CD8-positive, alpha-beta memory T cell (primary cell): ENCODE measurements at regions not wholly inside any gene's neighbourhood (a gene's known extent, or its start where the extent isn't known, plus 50 kb on each side); places are given as distances from the start of the nearest gene placed in this dataset.

Experiments used
- CTCF ChIA-PET: fragments of 350-600 bp; sonication (Branson Sonifier 250); formaldehyde crosslinking; loops from one replicate; lab custom pipeline; 2021; ENCODE audit warnings: antibody characterized with exemption; lab: Charles Lee
- POLR2A ChIA-PET: fragments of 350-600 bp; sonication (Branson Sonifier 250); formaldehyde crosslinking; loops from one replicate; lab custom pipeline; 2021; ENCODE audit warnings: antibody characterized with exemption; lab: Charles Lee
- DNase-seq, 5 donors: peaks; one replicate each; pipeline versions ENCODE4 v3.0.0 to v3.0.0-alpha.2; 2020 to 2022; ENCODE audit warnings: mixed read lengths in 1 of 5
- H3K27ac ChIP-seq: one replicate; pipeline ENCODE4 v1.7.0; 2013; ENCODE audit warnings: low read depth, mild to moderate bottlenecking, low read length, moderate library complexity
- H3K27me3 ChIP-seq: 2 replicates; pipeline ENCODE4 v1.7.0; 2013; ENCODE audit warnings: low read length, mild to moderate bottlenecking; ENCODE audit not compliant: insufficient read depth, poor library complexity, severe bottlenecking
- H3K36me3 ChIP-seq: 2 replicates; pipeline ENCODE4 v1.7.0; 2013; ENCODE audit warnings: mild to moderate bottlenecking, low read length, moderate library complexity; ENCODE audit not compliant: insufficient read depth
- H3K4me1 ChIP-seq: 2 replicates; pipeline ENCODE4 v1.7.0; 2013; ENCODE audit warnings: mild to moderate bottlenecking, low read length, moderate library complexity; ENCODE audit not compliant: insufficient read depth
- H3K4me3 ChIP-seq: 2 replicates; pipeline ENCODE4 v1.7.0; 2013; ENCODE audit warnings: mild to moderate bottlenecking, low read length
- H3K9me3 ChIP-seq: 2 replicates; pipeline ENCODE4 v1.7.0; 2013; ENCODE audit warnings: mild to moderate bottlenecking, low read length
- H3K27ac Mint-ChIP-seq, 8 donors: one replicate each; pipeline ENCODE4 v1.8.0; 2020 to 2021; ENCODE audit warnings: mixed read lengths in 8 of 8, mild to moderate bottlenecking in 6 of 8, inconsistent platforms in 3 of 8, moderate library complexity in 3 of 8
- H3K27me3 Mint-ChIP-seq, 2 donors: one replicate each; pipeline ENCODE4 v1.8.0; 2020 to 2021; ENCODE audit warnings: mixed read lengths in 2 of 2, mild to moderate bottlenecking in 1 of 2, moderate library complexity in 1 of 2
- H3K36me3 Mint-ChIP-seq, 3 donors: one replicate each; pipeline ENCODE4 v1.8.0; 2020 to 2021; ENCODE audit warnings: mixed read lengths in 3 of 3, inconsistent platforms in 1 of 3, mild to moderate bottlenecking in 1 of 3
- H3K4me1 Mint-ChIP-seq, 3 donors: one replicate each; pipeline ENCODE4 v1.8.0; 2020 to 2021; ENCODE audit warnings: mixed read lengths in 3 of 3, inconsistent platforms in 1 of 3, mild to moderate bottlenecking in 1 of 3
- H3K4me3 Mint-ChIP-seq, 7 donors: one replicate each; pipeline ENCODE4 v1.8.0; 2020 to 2021; ENCODE audit warnings: mixed read lengths in 7 of 7, mild to moderate bottlenecking in 6 of 7, moderate library complexity in 4 of 7, inconsistent platforms in 2 of 7
- H3K9me3 Mint-ChIP-seq, 5 donors: one replicate each; pipeline ENCODE4 v1.8.0; 2020 to 2022; ENCODE audit warnings: mixed read lengths in 5 of 5, mild to moderate bottlenecking in 3 of 5, moderate library complexity in 2 of 5, inconsistent platforms in 1 of 5

DNA sequence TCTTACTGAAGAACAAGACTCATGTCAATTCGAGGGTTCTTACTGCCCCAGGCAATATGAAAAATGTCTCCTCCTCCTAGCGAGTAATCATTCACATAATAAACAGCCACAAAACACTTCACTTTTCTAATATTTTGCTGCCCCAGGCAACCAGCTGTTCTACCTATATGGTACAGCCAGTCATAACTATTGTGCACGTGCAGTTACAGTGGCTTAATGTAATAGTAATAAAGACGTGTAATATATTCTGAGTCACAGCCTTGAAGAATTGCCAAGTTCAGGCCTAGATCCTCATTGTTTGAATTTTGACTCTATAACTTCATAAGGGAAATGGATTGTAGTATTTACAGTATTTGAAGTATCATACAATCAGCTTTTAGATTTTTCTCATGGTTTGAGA, 1250.0 kb upstream of the GBE1 start:
- no peaks in the 10 kb centered on the region for H3K4me1 Mint-ChIP-seq
- Histone ChIP-seq H3K27ac (no peak overlapping the region), H3K4me3 (no peak overlapping the region), H3K4me1 (no peaks in the 10 kb centered on the region), H3K27me3 (no peaks in the 10 kb centered on the region), H3K36me3 (no peaks in the 10 kb centered on the region), H3K9me3 (no peaks in the 10 kb centered on the region)
- POLR2A ChIA-PET, result no interaction called here
- no peaks in the 10 kb centered on the region for H3K36me3 Mint-ChIP-seq
- H3K9me3 Mint-ChIP-seq, result peaks cover 2 to 9% (median 3%) of the 10 kb centered on the region in 5 donors
- no peaks in the 10 kb centered on the region for H3K27me3 Mint-ChIP-seq
- no peak for DNase-seq
- no peak overlapping the region for H3K4me3 Mint-ChIP-seq
- no peak overlapping the region for H3K27ac Mint-ChIP-seq
- CTCF ChIA-PET, result no interaction called here

DNA sequence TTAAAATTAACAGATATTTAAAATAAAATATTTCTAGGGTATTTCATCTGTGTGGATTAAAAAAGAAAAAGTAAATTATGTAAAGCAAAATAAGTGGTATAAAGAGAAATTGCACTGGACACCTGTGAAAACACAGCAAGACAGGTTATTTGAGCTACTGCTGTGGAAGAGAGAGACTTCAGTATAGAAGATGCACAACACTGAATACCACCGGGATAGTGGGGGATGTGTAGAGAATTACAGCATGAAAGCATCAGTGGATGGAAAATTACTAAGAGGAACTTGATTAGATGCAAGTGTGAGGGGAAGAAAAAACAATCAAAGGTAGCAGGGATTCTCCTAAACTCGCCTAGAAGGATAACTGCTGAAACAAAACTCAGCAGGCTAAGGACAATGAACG, 1242.5 kb upstream of the GBE1 start:
- H3K36me3 ChIP-seq, result no peaks in the 10 kb centered on the region
- H3K4me1 ChIP-seq, result no peaks in the 10 kb centered on the region
- peaks cover 3 to 17% (median 11%) of the 10 kb centered on the region in 5 donors for H3K9me3 Mint-ChIP-seq
- CTCF ChIA-PET, result no interaction called here
- H3K4me3 Mint-ChIP-seq, result no peak overlapping the region
- H3K36me3 Mint-ChIP-seq, result no peaks in the 10 kb centered on the region
- no peaks in the 10 kb centered on the region for H3K4me1 Mint-ChIP-seq
- H3K27ac ChIP-seq, result no peak overlapping the region
- no peaks in the 10 kb centered on the region for H3K9me3 ChIP-seq
- no peak for DNase-seq
- no peaks in the 10 kb centered on the region for H3K27me3 ChIP-seq
- POLR2A ChIA-PET, result no interaction called here
- H3K27ac Mint-ChIP-seq, result no peak overlapping the region
- no peaks in the 10 kb centered on the region for H3K27me3 Mint-ChIP-seq
- no peak overlapping the region for H3K4me3 ChIP-seq

DNA sequence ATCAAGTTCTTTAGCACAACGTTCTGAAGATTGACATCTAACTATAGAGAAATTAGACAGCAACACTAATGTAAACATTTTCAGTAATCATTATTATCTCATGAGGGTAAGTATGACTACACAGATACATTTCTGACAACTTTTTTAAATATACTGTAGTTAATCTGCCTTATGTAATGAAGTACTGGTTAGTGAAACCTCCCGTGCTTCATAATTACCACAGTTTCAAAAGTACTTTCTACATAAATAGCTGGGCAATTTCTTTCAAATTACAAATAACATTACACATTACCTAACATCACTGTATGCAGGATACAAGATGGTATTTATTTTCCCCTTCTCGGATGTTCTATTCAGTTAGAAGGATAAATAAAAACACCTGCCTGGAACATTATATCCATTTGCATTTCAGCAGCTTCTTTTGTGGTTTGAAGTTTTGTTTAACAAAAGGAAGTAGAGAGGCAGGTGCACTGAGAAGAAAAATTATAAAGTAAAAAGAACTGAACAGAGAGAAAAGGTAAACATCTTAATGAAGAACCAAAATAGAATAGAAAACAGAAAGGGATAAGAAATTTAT, 1241.5 kb upstream of the GBE1 start:
- Mint-ChIP-seq H3K27me3 (no peaks in the 10 kb centered on the region), H3K4me3 (no peak overlapping the region), H3K9me3 (peaks cover 4 to 15% (median 11%) of the 10 kb centered on the region in 5 donors), H3K36me3 (no peaks in the 10 kb centered on the region), H3K4me1 (no peaks in the 10 kb centered on the region), H3K27ac (no peak overlapping the region)
- ChIA-PET POLR2A (no interaction called here), CTCF (no interaction called here)
- Histone ChIP-seq H3K36me3 (no peaks in the 10 kb centered on the region), H3K27me3 (no peaks in the 10 kb centered on the region), H3K4me1 (no peaks in the 10 kb centered on the region), H3K27ac (no peak overlapping the region), H3K9me3 (no peaks in the 10 kb centered on the region), H3K4me3 (no peak overlapping the region)
- DNase-seq, result no peak

DNA sequence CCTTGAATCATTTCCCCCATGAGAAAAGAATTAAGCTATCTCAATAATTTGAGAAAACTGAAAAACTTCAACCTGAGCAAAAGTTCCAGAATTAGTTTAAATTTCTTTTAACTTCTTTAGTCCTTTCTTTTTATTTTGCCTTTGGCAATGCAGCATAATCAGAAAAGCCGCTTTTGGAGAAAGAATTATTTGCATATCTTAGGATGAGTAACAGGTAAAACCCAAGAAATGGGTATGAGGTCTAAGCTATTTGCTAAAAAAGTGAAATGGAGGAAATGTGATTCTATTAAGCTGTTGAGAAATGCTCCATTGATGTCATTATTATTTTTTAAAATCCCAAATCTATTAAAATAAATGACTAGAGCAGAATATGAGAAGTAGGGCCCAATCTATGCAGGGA, 1238.3 kb upstream of the GBE1 start:
- Mint-ChIP-seq H3K27ac (no peak overlapping the region), H3K4me1 (no peaks in the 10 kb centered on the region), H3K9me3 (peaks cover 11 to 27% (median 16%) of the 10 kb centered on the region in 5 donors), H3K4me3 (no peak overlapping the region), H3K36me3 (no peaks in the 10 kb centered on the region), H3K27me3 (no peaks in the 10 kb centered on the region)
- no peak overlapping the region for H3K27ac ChIP-seq
- POLR2A ChIA-PET, result no interaction called here
- H3K4me1 ChIP-seq, result no peaks in the 10 kb centered on the region
- no peaks in the 10 kb centered on the region for H3K36me3 ChIP-seq
- no peaks in the 10 kb centered on the region for H3K9me3 ChIP-seq
- H3K27me3 ChIP-seq, result no peaks in the 10 kb centered on the region
- no peak overlapping the region for H3K4me3 ChIP-seq
- CTCF ChIA-PET, result no interaction called here
- no peak for DNase-seq

DNA sequence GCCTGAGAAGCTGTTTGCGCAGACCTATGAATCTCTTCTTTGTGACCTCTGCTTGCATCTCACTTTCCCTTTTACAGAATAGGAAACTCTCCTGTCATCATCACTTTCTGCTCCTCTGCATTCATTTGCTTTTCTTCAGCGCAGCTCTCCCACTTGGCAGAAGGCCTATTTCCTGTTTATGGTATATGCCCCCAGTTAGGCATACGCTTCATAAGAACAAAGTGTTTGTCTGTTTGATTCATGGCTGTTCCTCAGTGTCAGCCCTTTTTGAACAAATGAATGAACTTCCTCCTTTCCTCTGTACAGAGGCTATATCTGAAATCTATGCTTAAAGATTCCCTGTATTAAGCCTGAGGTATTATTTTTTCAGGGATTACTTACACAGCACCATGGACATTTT, 1216.9 kb upstream of the GBE1 start:
- no peaks in the 10 kb centered on the region for H3K27me3 Mint-ChIP-seq
- Histone ChIP-seq H3K27me3 (no peaks in the 10 kb centered on the region), H3K4me3 (no peak overlapping the region), H3K36me3 (no peaks in the 10 kb centered on the region), H3K27ac (no peak overlapping the region), H3K9me3 (no peaks in the 10 kb centered on the region), H3K4me1 (no peaks in the 10 kb centered on the region)
- no peaks in the 10 kb centered on the region for H3K4me1 Mint-ChIP-seq
- H3K27ac Mint-ChIP-seq, result no peak overlapping the region
- ChIA-PET CTCF (no interaction called here), POLR2A (no interaction called here)
- no peak overlapping the region for H3K4me3 Mint-ChIP-seq
- no peak for DNase-seq
- peaks cover 7 to 34% (median 22%) of the 10 kb centered on the region in 5 donors for H3K9me3 Mint-ChIP-seq
- H3K36me3 Mint-ChIP-seq, result no peaks in the 10 kb centered on the region

DNA sequence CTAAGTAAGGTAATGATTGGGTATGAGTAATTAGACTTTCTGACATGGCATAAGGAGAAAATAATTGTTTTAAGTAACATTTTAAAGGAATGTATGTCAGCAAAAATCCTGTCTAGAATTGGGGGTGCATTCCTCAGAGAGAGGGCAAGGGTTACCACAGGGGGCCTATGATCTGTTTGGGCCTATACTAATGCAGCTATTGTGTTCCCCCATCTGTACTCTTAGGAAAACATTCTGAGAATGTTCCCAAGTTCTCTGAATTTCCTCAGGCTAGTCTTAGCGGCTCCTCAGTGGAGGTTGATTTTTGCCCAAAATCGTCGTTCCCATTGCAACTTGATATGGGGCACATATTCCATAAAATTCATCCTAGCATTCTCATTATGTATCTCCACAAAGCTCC, 1216.4 kb upstream of the GBE1 start:
- H3K4me3 ChIP-seq, result no peak overlapping the region
- no peaks in the 10 kb centered on the region for H3K36me3 ChIP-seq
- CTCF ChIA-PET, result no interaction called here
- no peak for DNase-seq
- H3K9me3 ChIP-seq, result no peaks in the 10 kb centered on the region
- POLR2A ChIA-PET, result no interaction called here
- Mint-ChIP-seq H3K4me1 (no peaks in the 10 kb centered on the region), H3K9me3 (peaks cover 4 to 29% (median 18%) of the 10 kb centered on the region in 5 donors), H3K27ac (no peak overlapping the region), H3K36me3 (no peaks in the 10 kb centered on the region), H3K4me3 (no peak overlapping the region), H3K27me3 (no peaks in the 10 kb centered on the region)
- H3K27me3 ChIP-seq, result no peaks in the 10 kb centered on the region
- no peaks in the 10 kb centered on the region for H3K4me1 ChIP-seq
- H3K27ac ChIP-seq, result no peak overlapping the region

DNA sequence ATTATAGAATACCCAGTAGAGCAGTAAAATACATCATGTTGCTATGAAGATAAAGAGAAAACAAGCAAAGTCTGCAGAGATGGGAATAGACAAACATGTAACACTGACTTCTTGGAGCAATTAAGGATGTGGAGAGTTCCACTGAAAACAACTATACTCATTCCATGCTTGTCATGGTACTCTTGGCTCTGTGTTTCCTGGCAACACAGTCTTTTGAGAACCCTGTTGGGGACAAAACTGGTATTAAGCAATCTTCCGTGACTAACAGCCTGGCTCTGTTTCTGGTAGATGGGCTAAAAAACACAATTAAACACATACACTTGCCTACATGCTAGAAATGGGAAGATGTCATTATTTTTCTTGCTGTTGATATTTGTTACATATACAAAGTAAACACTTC, 1212.3 kb upstream of the GBE1 start:
- POLR2A ChIA-PET, result no interaction called here

DNA sequence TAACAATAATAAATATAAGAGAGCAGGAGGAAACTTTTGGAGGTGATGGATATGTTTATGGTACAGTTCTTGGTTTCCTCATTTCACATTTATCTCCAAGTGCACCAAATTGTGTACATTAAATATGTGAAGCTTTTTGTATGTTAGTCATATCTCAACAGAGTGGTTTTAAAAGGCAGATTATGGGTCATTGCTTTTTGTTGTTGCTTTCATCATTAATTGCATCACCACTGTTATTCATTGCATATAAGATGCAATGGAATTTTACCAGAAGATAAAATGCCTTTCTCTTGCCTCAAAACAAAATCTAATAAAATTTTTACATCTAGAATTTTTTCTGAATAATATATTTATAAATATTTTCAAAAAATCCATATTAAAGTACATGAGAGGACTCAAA, 1198.9 kb upstream of the GBE1 start:
- H3K27me3 Mint-ChIP-seq, result no peaks in the 10 kb centered on the region
- Histone ChIP-seq H3K27me3 (no peaks in the 10 kb centered on the region), H3K27ac (no peak overlapping the region), H3K4me1 (no peaks in the 10 kb centered on the region), H3K36me3 (no peaks in the 10 kb centered on the region), H3K9me3 (no peaks in the 10 kb centered on the region), H3K4me3 (no peak overlapping the region)
- no peak overlapping the region for H3K4me3 Mint-ChIP-seq
- peaks cover 0 to 8% (median 2%) of the 10 kb centered on the region in 5 donors for H3K9me3 Mint-ChIP-seq
- no peaks in the 10 kb centered on the region for H3K4me1 Mint-ChIP-seq
- CTCF ChIA-PET, result no interaction called here
- no peaks in the 10 kb centered on the region for H3K36me3 Mint-ChIP-seq
- POLR2A ChIA-PET, result no interaction called here
- DNase-seq, result no peak
- no peak overlapping the region for H3K27ac Mint-ChIP-seq

More for the DNA sequence above, 1212.3 kb upstream of the GBE1 start:
- H3K4me1 Mint-ChIP-seq, result no peaks in the 10 kb centered on the region
- Histone ChIP-seq H3K36me3 (no peaks in the 10 kb centered on the region), H3K4me3 (no peak overlapping the region), H3K27ac (no peak overlapping the region), H3K9me3 (no peaks in the 10 kb centered on the region), H3K4me1 (no peaks in the 10 kb centered on the region), H3K27me3 (no peaks in the 10 kb centered on the region)
- peaks cover 6 to 19% (median 10%) of the 10 kb centered on the region in 5 donors for H3K9me3 Mint-ChIP-seq
- no peak for DNase-seq
- no peaks in the 10 kb centered on the region for H3K27me3 Mint-ChIP-seq
- no peaks in the 10 kb centered on the region for H3K36me3 Mint-ChIP-seq
- no peak overlapping the region for H3K4me3 Mint-ChIP-seq
- CTCF ChIA-PET, result no interaction called here
- H3K27ac Mint-ChIP-seq, result no peak overlapping the region

DNA sequence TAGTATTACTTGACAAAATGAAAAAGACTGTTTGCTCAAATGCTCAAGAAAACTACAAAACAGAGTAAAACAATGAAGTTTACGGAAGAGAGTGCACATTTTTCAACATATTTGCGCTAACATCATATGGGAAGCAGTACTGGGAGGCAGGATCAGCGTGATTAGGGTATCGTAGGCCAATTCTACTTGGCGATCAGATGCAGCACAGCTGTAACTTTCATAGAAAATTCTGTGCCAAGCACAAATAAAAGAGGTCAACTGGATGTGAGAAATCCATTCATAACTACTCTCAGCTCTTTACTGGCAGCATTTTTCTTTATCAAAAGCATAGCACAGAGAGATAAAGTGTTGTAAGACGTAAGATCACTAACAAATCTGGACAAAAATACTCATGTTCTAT, 1196.3 kb upstream of the GBE1 start:
- Mint-ChIP-seq H3K27ac (no peak overlapping the region), H3K36me3 (peaks cover 0 to 3% (median 0%) of the 10 kb centered on the region in 3 donors), H3K4me3 (no peak overlapping the region), H3K9me3 (peaks cover 3 to 17% (median 6%) of the 10 kb centered on the region in 5 donors), H3K27me3 (no peaks in the 10 kb centered on the region), H3K4me1 (no peaks in the 10 kb centered on the region)
- no peak overlapping the region for H3K27ac ChIP-seq
- ChIA-PET POLR2A (no interaction called here), CTCF (no interaction called here)
- no peak for DNase-seq
- H3K27me3 ChIP-seq, result no peaks in the 10 kb centered on the region
- H3K4me1 ChIP-seq, result no peaks in the 10 kb centered on the region
- H3K9me3 ChIP-seq, result no peaks in the 10 kb centered on the region
- no peaks in the 10 kb centered on the region for H3K36me3 ChIP-seq
- H3K4me3 ChIP-seq, result no peak overlapping the region
